ENCODE measurements at regions not wholly inside any gene's neighbourhood (a gene's known extent, or its start where the extent isn't known, plus 50 kb on each side); places are given as distances from the start of the nearest gene placed in this dataset.
A peak's percentile ranks its signal among the peaks of the same experiment; 100 is the strongest.

- no peak for DNase-seq (ENCODE audit: low read depth in 2 of 2)
Measured at GRCh38 chr12:76259106-76259505, 89.1 kb downstream of the BBS10 start.

- no peak for DNase-seq (ENCODE audit: low read depth in 2 of 2)
Measured at GRCh38 chr12:76256904-76257303, 91.3 kb downstream of the BBS10 start.

GRCh38 chr12:76256321-76256720 lies 91.9 kb downstream of the BBS10 start:
- no peak for DNase-seq (ENCODE audit: low read depth in 2 of 2)

- DNase-seq (ENCODE audit: low read depth in 2 of 2): no peak
Measured at GRCh38 chr12:76255692-76256091, 92.5 kb downstream of the BBS10 start.

- no peak for DNase-seq (ENCODE audit: low read depth in 2 of 2)
Measured at GRCh38 chr12:76255281-76255680, 92.9 kb downstream of the BBS10 start.

- DNase-seq (ENCODE audit: low read depth in 2 of 2): no peak
Measured at GRCh38 chr12:76252031-76252430, 96.2 kb downstream of the BBS10 start.

GRCh38 chr12:76250256-76250655 lies 98.0 kb downstream of the BBS10 start:
- no peak for DNase-seq (ENCODE audit: low read depth in 2 of 2)

- DNase-seq (ENCODE audit: low read depth in 2 of 2): no peak
Measured at GRCh38 chr12:76249501-76249900, 98.7 kb downstream of the BBS10 start.

- no peak for DNase-seq (ENCODE audit: low read depth in 2 of 2)
Measured at GRCh38 chr12:76247992-76248391, 100.2 kb downstream of the BBS10 start.

GRCh38 chr12:76247026-76247646 lies 101.1 kb downstream of the BBS10 start:
- peak; percentile 43 to 44 for DNase-seq (ENCODE audit: low read depth in 2 of 2)

GRCh38 chr12:76246611-76247010 lies 101.6 kb downstream of the BBS10 start:
- no peak for DNase-seq (ENCODE audit: low read depth in 2 of 2)

- no peak for DNase-seq (ENCODE audit: low read depth in 2 of 2)
Measured at GRCh38 chr12:76244300-76244699, 103.9 kb downstream of the BBS10 start.

GRCh38 chr12:76242813-76243550 lies 105.2 kb downstream of the BBS10 start:
- no peak for DNase-seq (ENCODE audit: low read depth in 2 of 2)

GRCh38 chr12:76241371-76241770 lies 106.8 kb downstream of the BBS10 start:
- DNase-seq (ENCODE audit: low read depth in 2 of 2): no peak

GRCh38 chr12:76240281-76240680 lies 107.9 kb downstream of the BBS10 start:
- no peak for DNase-seq (ENCODE audit: low read depth in 2 of 2)

- no peak for DNase-seq (ENCODE audit: low read depth in 2 of 2)
Measured at GRCh38 chr12:76238688-76239087, 109.5 kb downstream of the BBS10 start.

- no peak for DNase-seq (ENCODE audit: low read depth in 2 of 2)
Measured at GRCh38 chr12:76237086-76237701, 111.0 kb downstream of the BBS10 start.

GRCh38 chr12:76236640-76237039 lies 111.6 kb downstream of the BBS10 start:
- no peak for DNase-seq (ENCODE audit: low read depth in 2 of 2)

GRCh38 chr12:76234741-76235140 lies 113.5 kb downstream of the BBS10 start:
- no peak for DNase-seq (ENCODE audit: low read depth in 2 of 2)

GRCh38 chr12:76232013-76232412 lies 116.2 kb downstream of the BBS10 start:
- DNase-seq (ENCODE audit: low read depth in 2 of 2): no peak

GRCh38 chr12:76226956-76227355 lies 121.3 kb downstream of the BBS10 start:
- no peak for DNase-seq (ENCODE audit: low read depth in 2 of 2)

- DNase-seq (ENCODE audit: low read depth in 2 of 2): no peak
Measured at GRCh38 chr12:76226397-76226796, 121.8 kb downstream of the BBS10 start.

GRCh38 chr12:76223869-76224268 lies 124.3 kb downstream of the BBS10 start:
- no peak for DNase-seq (ENCODE audit: low read depth in 2 of 2)
